ENCODE measurements at regions not wholly inside any gene's neighbourhood (a gene's known extent, or its start where the extent isn't known, plus 50 kb on each side); places are given as distances from the start of the nearest gene placed in this dataset.

- peaks cover 18 to 58% of the 10 kb centered on the region in 2 experiments for H3K9me3 Mint-ChIP-seq
- no peak overlapping the region for H3K4ac ChIP-seq (ENCODE audit: low read depth, low read length)
- H3K27ac Mint-ChIP-seq = no peak overlapping the region
- H4K8ac ChIP-seq (replicated peaks; ENCODE audit: insufficient read length, low read depth, low read length) = no peak overlapping the region
- no peak for DNase-seq
- H2AK5ac ChIP-seq (ENCODE audit: insufficient read length, low read length) = no peak overlapping the region
- H3K4me1 Mint-ChIP-seq = no peaks in the 10 kb centered on the region
- H3K79me2 ChIP-seq (ENCODE audit: insufficient read depth, low read length) = no peaks in the 10 kb centered on the region
- H3K18ac ChIP-seq (ENCODE audit: insufficient read length, low read depth, low read length) = no peak overlapping the region
- H3K9ac ChIP-seq (ENCODE audit: extremely low read depth, insufficient read length, low read length) = no peak overlapping the region
- no peak overlapping the region for H4K91ac ChIP-seq (ENCODE audit: insufficient read length, low read depth, low read length)
- no peaks in the 10 kb centered on the region for H4K20me1 ChIP-seq (ENCODE audit: control insufficient read depth, insufficient read depth, insufficient read length)
- no peak overlapping the region for H2BK5ac ChIP-seq (ENCODE audit: insufficient read length, low read length)
- no peak overlapping the region for H4K5ac ChIP-seq (ENCODE audit: insufficient read length, low read depth, low read length)
- H3K9me3 ChIP-seq (ENCODE audit: control insufficient read depth, low read depth, low read length) = no peaks in the 10 kb centered on the region
- no peak overlapping the region for H3K23ac ChIP-seq (ENCODE audit: insufficient read length, low read depth, low read length)
- no peak overlapping the region for H3K56ac ChIP-seq (ENCODE audit: insufficient read length, low read depth, low read length)
- H2BK20ac ChIP-seq (ENCODE audit: low read depth, low read length, poor library complexity, severe bottlenecking) = no peak overlapping the region
- no peak overlapping the region for H2BK12ac ChIP-seq (ENCODE audit: insufficient read length, low read depth, low read length)
- no peak overlapping the region for H3K27ac ChIP-seq (ENCODE audit: insufficient read length, low read depth, low read length)
- no peak overlapping the region for H3K4me3 Mint-ChIP-seq
- no peak for TF ChIP-seq CTCF (conservative IDR thresholded peaks at IDR 0.05)
- no peaks in the 10 kb centered on the region for H3K27me3 ChIP-seq (ENCODE audit: insufficient read depth, low read length)
- no peak overlapping the region for H2AFZ ChIP-seq (ENCODE audit: low read length)
- H3T11ph ChIP-seq (ENCODE audit: low read length) = no peak overlapping the region
- no peak overlapping the region for H2BK15ac ChIP-seq (ENCODE audit: low read depth, low read length)
- no peaks in the 10 kb centered on the region for H3K27me3 Mint-ChIP-seq (ENCODE audit: low read depth)
- no peak overlapping the region for H2BK120ac ChIP-seq (ENCODE audit: low read depth, low read length, poor library complexity, severe bottlenecking)
- H3K4me1 ChIP-seq (ENCODE audit: insufficient read depth, low read length) = no peaks in the 10 kb centered on the region
- no peak overlapping the region for H3K4me2 ChIP-seq (ENCODE audit: insufficient read depth, insufficient read length, low read length)
- no peak overlapping the region for H3K14ac ChIP-seq (ENCODE audit: insufficient read depth, low read length)
- WGBS (ENCODE audit: extremely low coverage, insufficient read length, low lambda C conversion rate) = no CpG with 5 or more reads among the region's 3 CpGs
- H3K23me2 ChIP-seq (ENCODE audit: insufficient read length, low read depth, low read length, poor library complexity, severe bottlenecking) = no peaks in the 10 kb centered on the region
- no peaks in the 10 kb centered on the region for H3K79me1 ChIP-seq (ENCODE audit: insufficient read depth, low read depth, low read length, poor library complexity, severe bottlenecking)
- H3K36me3 Mint-ChIP-seq (ENCODE audit: insufficient read depth in 1 of 3, low read depth in 3 of 3) = peaks cover 0 to 3% (median 0%) of the 10 kb centered on the region in 3 experiments; a peak in 2 of 7 replicates
Observed at GRCh38 chrX:128334821-128335220, 282.6 kb upstream of the ACTRT1 start.

All from H9 (cell line).